ENCODE measurements at regions not wholly inside any gene's neighbourhood (a gene's known extent, or its start where the extent isn't known, plus 50 kb on each side); places are given as distances from the start of the nearest gene placed in this dataset.

- no peak overlapping the region for H3K4me2 ChIP-seq
- no peaks in the 10 kb centered on the region for H3K36me3 ChIP-seq (replicated peaks; ENCODE audit: insufficient read depth, low read depth)
- no peak for DNase-seq (ENCODE audit: low spot score)
- H2AFZ ChIP-seq, result no peak overlapping the region
- H3K27me3 ChIP-seq, result no peaks in the 10 kb centered on the region
- H3K27ac ChIP-seq, result no peak overlapping the region
- no peak for TF ChIP-seq CTCF (IDR thresholded peaks at IDR 0.05; ENCODE audit: poor library complexity)
- TF ChIP-seq EZH2phosphoT487 (IDR thresholded peaks at IDR 0.05; ENCODE audit: low read depth, severe bottlenecking, unreplicated experiment), result no peak
- TF ChIP-seq EZH2 (IDR thresholded peaks at IDR 0.05; ENCODE audit: borderline replicate concordance), result no peak
- H3K4me1 ChIP-seq (ENCODE audit: insufficient read depth), result no peaks in the 10 kb centered on the region
- no peaks in the 10 kb centered on the region for H4K20me1 ChIP-seq (ENCODE audit: insufficient read depth, poor library complexity, severe bottlenecking)
- H3K9me2 ChIP-seq (replicated peaks; ENCODE audit: insufficient read depth), result no peaks in the 10 kb centered on the region
- WGBS (ENCODE audit: low lambda C conversion rate, missing lambda C conversion rate), result 88% methylated on average over 3 of the region's 3 CpGs
- H3K9me3 ChIP-seq (ENCODE audit: low read depth), result no peaks in the 10 kb centered on the region
- no peak overlapping the region for H3K4me3 ChIP-seq
- H3K79me2 ChIP-seq, result no peaks in the 10 kb centered on the region
Measured at GRCh38 chr16:64540434-64540833, 581.4 kb downstream of the CDH11 start.

GRCh38 chr16:64539811-64540371 lies 582.0 kb downstream of the CDH11 start:
- Histone ChIP-seq H3K9me3 (ENCODE audit: low read depth) (no peaks in the 10 kb centered on the region), H3K27me3 (no peaks in the 10 kb centered on the region), H3K36me3 (replicated peaks; ENCODE audit: insufficient read depth, low read depth) (no peaks in the 10 kb centered on the region), H3K4me3 (no peak overlapping the region), H3K4me2 (no peak overlapping the region), H3K9me2 (replicated peaks; ENCODE audit: insufficient read depth) (no peaks in the 10 kb centered on the region), H3K79me2 (no peaks in the 10 kb centered on the region), H3K4me1 (ENCODE audit: insufficient read depth) (no peaks in the 10 kb centered on the region), H3K27ac (no peak overlapping the region), H4K20me1 (ENCODE audit: insufficient read depth, poor library complexity, severe bottlenecking) (no peaks in the 10 kb centered on the region), H2AFZ (no peak overlapping the region)
- 90% methylated on average over 4 of the region's 4 CpGs for WGBS (ENCODE audit: low lambda C conversion rate, missing lambda C conversion rate)
- no peak for DNase-seq (ENCODE audit: low spot score)
- TF ChIP-seq EZH2phosphoT487 (IDR thresholded peaks at IDR 0.05; ENCODE audit: low read depth, severe bottlenecking, unreplicated experiment), result no peak
- TF ChIP-seq CTCF (IDR thresholded peaks at IDR 0.05; ENCODE audit: poor library complexity), result no peak
- TF ChIP-seq EZH2 (IDR thresholded peaks at IDR 0.05; ENCODE audit: borderline replicate concordance), result no peak

GRCh38 chr16:64534180-64534780 lies 587.6 kb downstream of the CDH11 start:
- Histone ChIP-seq H3K36me3 (replicated peaks; ENCODE audit: insufficient read depth, low read depth) (no peaks in the 10 kb centered on the region), H3K4me1 (ENCODE audit: insufficient read depth) (peaks cover 9% of the 10 kb centered on the region), H3K27me3 (no peaks in the 10 kb centered on the region), H3K4me2 (no peak overlapping the region), H3K27ac (no peak overlapping the region), H3K9me2 (replicated peaks; ENCODE audit: insufficient read depth) (no peaks in the 10 kb centered on the region), H3K4me3 (no peak overlapping the region), H2AFZ (no peak overlapping the region), H3K9me3 (ENCODE audit: low read depth) (no peaks in the 10 kb centered on the region), H4K20me1 (ENCODE audit: insufficient read depth, poor library complexity, severe bottlenecking) (no peaks in the 10 kb centered on the region), H3K79me2 (no peaks in the 10 kb centered on the region)
- DNase-seq (ENCODE audit: low spot score), result no peak
- WGBS (ENCODE audit: low lambda C conversion rate, missing lambda C conversion rate), result 64% methylated on average over 6 of the region's 6 CpGs
- TF ChIP-seq EZH2phosphoT487 (IDR thresholded peaks at IDR 0.05; ENCODE audit: low read depth, severe bottlenecking, unreplicated experiment), result no peak
- TF ChIP-seq EZH2 (IDR thresholded peaks at IDR 0.05; ENCODE audit: borderline replicate concordance), result no peak
- TF ChIP-seq CTCF (IDR thresholded peaks at IDR 0.05; ENCODE audit: poor library complexity), result no peak
